HCT116 (cell line): ENCODE measurements at regions not wholly inside any gene's neighbourhood (a gene's known extent, or its start where the extent isn't known, plus 50 kb on each side); places are given as distances from the start of the nearest gene placed in this dataset.
A peak's percentile ranks its signal among the peaks of the same experiment; 100 is the strongest.

Source experiments
- ATAC-seq: fragments of 200-7000 bp; cut with Tn5 transposase; 2 replicates; pipeline ENCODE4 v1.9.1; 2020; ENCODE audit warnings: mild to moderate bottlenecking, moderate library complexity
- BruUV-seq: library from RNA; stranded (reverse); fragments of 400-500 nt; replicated peaks from 2 replicates; lab custom pipeline; 2021; lab: Mats Ljungman, UMichigan
- CTCF ChIA-PET: fragments of 300-600 bp; sonication (Branson Sonifier 250); formaldehyde crosslinking; loops from one replicate; lab custom pipeline; 2021; ENCODE audit warnings: antibody characterized with exemption; lab: Charles Lee
- POLR2A ChIA-PET: fragments of 300-600, 350-600 bp; sonication (Branson Sonifier 250); formaldehyde crosslinking; loops from one replicate; lab custom pipeline; 2021; ENCODE audit warnings: antibody characterized with exemption; lab: Charles Lee
- RAD21 ChIA-PET, 2 experiments: fragments of 300-600 bp; sonication (Branson Sonifier 250); formaldehyde crosslinking; loops; one replicate each; lab custom pipeline; 2023; ENCODE audit warnings: low total read pairs in 2 of 2; ENCODE audit not compliant: uncharacterized antibody in 2 of 2, unreplicated experiment in 2 of 2, low non-redundant PET in 1 of 2; lab: Charles Lee
- DNase-seq: peaks from one replicate; pipeline ENCODE4 v3.0.0-alpha.2; 2010; ENCODE audit warnings: low read depth, low spot score
- H2AFZ ChIP-seq: fragments of 200-600 bp; shearing (Covaris generic), sonication (generic); 2 replicates; pipeline ENCODE4 v1.6.1; 2017; ENCODE audit warnings: low read depth, mixed run types, mixed read lengths, antibody characterized with exemption, low read length; ENCODE audit not compliant: poor library complexity, severe bottlenecking
- H3K27ac ChIP-seq: 2 replicates; pipeline ENCODE4 v1.5.1; 2012; ENCODE audit warnings: low read depth, low read length
- H3K27me3 ChIP-seq: fragments of 200-600 bp; sonication (generic); 2 replicates; pipeline ENCODE4 v1.6.1; 2016; ENCODE audit warnings: mixed run types, low read length, mixed read lengths; ENCODE audit not compliant: insufficient read depth
- H3K36me3 ChIP-seq, 2 experiments: fragments of 200-500 bp in 1 of 2; fragments of 200-600 bp in 1 of 2; sonication (Bioruptor generic) in 1 of 2; sonication (generic) in 1 of 2; 2 replicates each; pipeline versions ENCODE4 v1.5.1 to v1.6.1; 2014 to 2016; ENCODE audit warnings: low read length in 2 of 2, inconsistent platforms in 1 of 2, mixed read lengths in 1 of 2, mixed run types in 1 of 2; ENCODE audit not compliant: insufficient read depth in 2 of 2, control insufficient read depth in 1 of 2
- H3K4me1 ChIP-seq, 2 experiments: fragments of 200-600 bp in 1 of 2; sonication (generic) in 1 of 2; 2 replicates each; pipeline versions ENCODE4 v1.5.1 to v1.6.1; 2012 to 2017; ENCODE audit warnings: low read length in 2 of 2, inconsistent platforms in 1 of 2, mild to moderate bottlenecking in 1 of 2, mixed read lengths in 1 of 2, mixed run types in 1 of 2, moderate library complexity in 1 of 2; ENCODE audit not compliant: insufficient read depth in 2 of 2, control insufficient read depth in 1 of 2
- H3K4me2 ChIP-seq: fragments of 200-600 bp; sonication (generic); 2 replicates; pipeline ENCODE4 v1.6.1; 2017; ENCODE audit warnings: mixed run types, low read length, mixed read lengths
- H3K4me3 ChIP-seq, 2 experiments: fragments of 200-600 bp in 1 of 2; sonication (generic) in 1 of 2; replicated peaks in 1 of 2; 2 replicates each; pipeline ENCODE4 v1.5.1; 2011 to 2016; ENCODE audit warnings: low read length in 2 of 2, control low read depth in 1 of 2, low read depth in 1 of 2, mild to moderate bottlenecking in 1 of 2, mixed read lengths in 1 of 2, mixed run types in 1 of 2
- H3K79me2 ChIP-seq: fragments of 200-600 bp; sonication (generic); 2 replicates; pipeline ENCODE4 v1.6.1; 2017; ENCODE audit warnings: mild to moderate bottlenecking, mixed run types, low read length, moderate library complexity, mixed read lengths; ENCODE audit not compliant: insufficient read depth
- H3K9ac ChIP-seq: fragments of 200-600 bp; sonication (generic); 2 replicates; pipeline ENCODE4 v1.6.1; 2016; ENCODE audit warnings: low read length, mixed read lengths
- H3K9me2 ChIP-seq: fragments of 200-600 bp; sonication (generic), shearing (Covaris generic); 2 replicates; pipeline ENCODE4 v1.6.1; 2017; ENCODE audit warnings: mixed run types, mild to moderate bottlenecking, moderate library complexity; ENCODE audit not compliant: insufficient read depth
- H3K9me3 ChIP-seq, 2 experiments: fragments of 200-500 bp in 1 of 2; fragments of 200-600 bp in 1 of 2; sonication (Bioruptor generic) in 1 of 2; sonication (generic) in 1 of 2; 2 replicates each; pipeline ENCODE4 v1.6.1; 2014 to 2017; ENCODE audit warnings: low read length in 2 of 2, mixed read lengths in 2 of 2, inconsistent platforms in 1 of 2, low read depth in 1 of 2, mild to moderate bottlenecking in 1 of 2, mixed run types in 1 of 2, moderate library complexity in 1 of 2; ENCODE audit not compliant: control insufficient read depth in 1 of 2, insufficient read depth in 1 of 2
- H4K20me1 ChIP-seq: fragments of 200-600 bp; sonication (generic), shearing (Covaris generic); 2 replicates; pipeline ENCODE4 v1.6.1; 2017; ENCODE audit warnings: mixed run types, mild to moderate bottlenecking, moderate library complexity; ENCODE audit not compliant: insufficient read depth
- CBX3 ChIP-seq: IDR thresholded peaks from 2 replicates; pipeline ENCODE4 v1.6.1; 2012; ENCODE audit warnings: low read depth
- EGR1 ChIP-seq: IDR thresholded peaks from 2 replicates; pipeline ENCODE4 v1.6.1; 2012; ENCODE audit warnings: low read depth
- ELF1 ChIP-seq: IDR thresholded peaks from 2 replicates; pipeline ENCODE4 v1.6.1; 2012; ENCODE audit warnings: low read depth, borderline replicate concordance
- EZH2 ChIP-seq: fragments of 200-600 bp; sonication (generic); IDR thresholded peaks from 2 replicates; pipeline ENCODE4 v1.6.1; 2017; ENCODE audit warnings: antibody characterized with exemption, mixed run types
- FOSL1 ChIP-seq: IDR thresholded peaks from 2 replicates; pipeline ENCODE4 v1.6.1; 2012; ENCODE audit warnings: low read depth
- JUND ChIP-seq: IDR thresholded peaks from 2 replicates; pipeline ENCODE4 v1.6.1; 2012
- POLR2A ChIP-seq: IDR thresholded peaks from 2 replicates; pipeline ENCODE4 v1.7.0; 2011; ENCODE audit warnings: borderline replicate concordance; ENCODE audit not compliant: insufficient read depth, insufficient read length; ENCODE audit errors: extremely low read depth
- POLR2AphosphoS5 ChIP-seq: IDR thresholded peaks from 2 replicates; pipeline ENCODE4 v1.6.1; 2011; ENCODE audit warnings: mild to moderate bottlenecking, low read depth, low read length, moderate library complexity
- ZFX ChIP-seq: fragments of 450-650 bp; IDR thresholded peaks from 2 replicates; pipeline ENCODE4 v1.6.1; 2017
- intact Hi-C: fragments of 100-400 bp; cut with micrococcal nuclease; formaldehyde crosslinking; loops from 2 replicates; pipeline ENCODE4 v1.10.0; 2022
- TF ChIP-seq, protein P1 (sequence below): IDR thresholded peaks from 2 replicates; pipeline ENCODE4 v1.6.1; 2012
- TF ChIP-seq, protein P2 (sequence below), 3 experiments: fragments of 200-600 bp in 1 of 3; sonication (generic) in 1 of 3; IDR thresholded peaks in 2 of 3; conservative IDR thresholded peaks in 1 of 3; 2 replicates each; pipeline ENCODE4 v1.5.1; 2012 to 2017; ENCODE audit warnings: low read depth in 2 of 3, low read length in 2 of 3, antibody characterized with exemption in 1 of 3, borderline replicate concordance in 1 of 3, control low read depth in 1 of 3, mild to moderate bottlenecking in 1 of 3, mixed read lengths in 1 of 3, mixed run types in 1 of 3, moderate library complexity in 1 of 3; ENCODE audit not compliant: insufficient read depth in 1 of 3
- TF ChIP-seq, protein P3 (sequence below): IDR thresholded peaks from 2 replicates; pipeline ENCODE4 v1.6.1; 2012; ENCODE audit warnings: low read depth

DNA sequence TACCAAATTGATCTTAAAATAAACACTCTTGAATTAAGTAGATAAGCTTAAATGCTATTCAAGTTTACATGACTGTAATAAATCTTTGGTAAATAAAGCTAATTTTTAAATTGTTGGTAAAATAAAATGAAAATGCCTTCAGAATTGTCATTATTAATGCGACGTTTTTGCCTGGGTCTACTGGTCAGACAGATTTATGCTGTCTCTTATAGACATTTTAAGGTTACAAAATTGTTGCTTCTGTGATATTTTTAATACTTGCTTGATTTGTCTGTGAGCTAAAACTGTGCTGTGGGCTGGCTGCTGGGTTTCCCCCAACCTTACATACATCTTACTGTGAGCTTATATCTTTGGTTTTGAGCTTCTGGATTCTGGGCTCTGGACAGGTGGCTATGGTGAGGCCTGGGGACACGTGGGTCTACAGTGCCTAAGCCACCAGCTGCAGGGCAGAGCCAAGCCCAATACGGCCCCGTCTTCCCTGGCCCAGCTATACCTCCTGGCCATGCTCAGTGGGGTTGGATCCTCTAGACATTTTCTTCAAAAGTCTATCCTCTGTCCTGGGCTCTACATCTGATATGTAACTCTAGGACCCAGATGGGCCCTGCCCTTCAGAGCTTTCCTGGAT, 81.4 kb downstream of the ETS2 start:
- ChIA-PET POLR2A (no interaction called here), CTCF (no interaction called here), RAD21 (no interaction called here)
- TF ChIP-seq POLR2A = no peak
- TF ChIP-seq JUND = no peak
- TF ChIP-seq, protein P1, sequence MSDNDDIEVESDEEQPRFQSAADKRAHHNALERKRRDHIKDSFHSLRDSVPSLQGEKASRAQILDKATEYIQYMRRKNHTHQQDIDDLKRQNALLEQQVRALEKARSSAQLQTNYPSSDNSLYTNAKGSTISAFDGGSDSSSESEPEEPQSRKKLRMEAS = no peak
- peak; percentile 62; the same call in 1 of the 2 replicates for TF ChIP-seq CBX3
- TF ChIP-seq POLR2AphosphoS5 = no peak
- TF ChIP-seq, protein P2, sequence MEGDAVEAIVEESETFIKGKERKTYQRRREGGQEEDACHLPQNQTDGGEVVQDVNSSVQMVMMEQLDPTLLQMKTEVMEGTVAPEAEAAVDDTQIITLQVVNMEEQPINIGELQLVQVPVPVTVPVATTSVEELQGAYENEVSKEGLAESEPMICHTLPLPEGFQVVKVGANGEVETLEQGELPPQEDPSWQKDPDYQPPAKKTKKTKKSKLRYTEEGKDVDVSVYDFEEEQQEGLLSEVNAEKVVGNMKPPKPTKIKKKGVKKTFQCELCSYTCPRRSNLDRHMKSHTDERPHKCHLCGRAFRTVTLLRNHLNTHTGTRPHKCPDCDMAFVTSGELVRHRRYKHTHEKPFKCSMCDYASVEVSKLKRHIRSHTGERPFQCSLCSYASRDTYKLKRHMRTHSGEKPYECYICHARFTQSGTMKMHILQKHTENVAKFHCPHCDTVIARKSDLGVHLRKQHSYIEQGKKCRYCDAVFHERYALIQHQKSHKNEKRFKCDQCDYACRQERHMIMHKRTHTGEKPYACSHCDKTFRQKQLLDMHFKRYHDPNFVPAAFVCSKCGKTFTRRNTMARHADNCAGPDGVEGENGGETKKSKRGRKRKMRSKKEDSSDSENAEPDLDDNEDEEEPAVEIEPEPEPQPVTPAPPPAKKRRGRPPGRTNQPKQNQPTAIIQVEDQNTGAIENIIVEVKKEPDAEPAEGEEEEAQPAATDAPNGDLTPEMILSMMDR (IDR thresholded peaks at IDR 0.05 in 2 of 3, conservative IDR thresholded peaks at IDR 0.05 in 1 of 3; ENCODE audit: borderline replicate concordance in 1 of 3, insufficient read depth in 1 of 3, low read depth in 2 of 3, low read length in 2 of 3) = no peak
- Histone ChIP-seq H3K4me2 (no peak overlapping the region), H3K4me3 (no peak overlapping the region), H3K36me3 (no peaks in the 10 kb centered on the region), H3K79me2 (no peaks in the 10 kb centered on the region), H3K9ac (no peak overlapping the region), H3K27me3 (no peaks in the 10 kb centered on the region), H3K9me2 (no peaks in the 10 kb centered on the region), H3K27ac (no peak overlapping the region), H3K4me1 (no peaks in the 10 kb centered on the region), H4K20me1 (no peaks in the 10 kb centered on the region), H3K9me3 (peaks cover 6 to 12% of the 10 kb centered on the region in 2 experiments; a peak in 2 of 4 replicates), H2AFZ (no peak overlapping the region)
- DNase-seq (no peak), ATAC-seq (no peak)
- intact Hi-C loops = no loop called here
- BruUV-seq = no TSS peak

DNA sequence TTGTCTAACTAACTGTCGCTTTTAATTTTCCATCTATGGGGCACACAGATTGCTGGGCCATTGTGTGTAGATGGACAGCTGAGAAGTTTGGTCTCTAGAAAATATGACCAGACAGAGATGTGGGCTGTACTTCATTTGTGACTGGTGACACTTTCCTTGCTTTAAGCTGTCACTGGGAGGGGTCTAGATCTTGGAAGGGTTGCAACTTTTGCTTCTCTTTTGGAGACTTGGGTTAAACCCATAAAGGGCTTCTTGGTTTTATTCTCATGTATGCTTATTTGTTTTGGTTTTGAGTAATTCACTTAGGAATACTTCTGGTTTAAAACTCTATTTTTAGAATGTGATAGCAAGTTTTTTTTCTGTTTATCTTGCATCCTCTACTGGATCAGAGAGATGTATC, 80.2 kb downstream of the ETS2 start:
- Histone ChIP-seq H3K27me3 (no peaks in the 10 kb centered on the region), H3K27ac (no peak overlapping the region), H3K9ac (no peak overlapping the region), H3K4me3 (no peak overlapping the region), H4K20me1 (no peaks in the 10 kb centered on the region), H3K4me2 (no peak overlapping the region), H3K79me2 (no peaks in the 10 kb centered on the region), H3K9me2 (no peaks in the 10 kb centered on the region), H2AFZ (no peak overlapping the region), H3K4me1 (no peaks in the 10 kb centered on the region), H3K36me3 (no peaks in the 10 kb centered on the region), H3K9me3 (peaks cover 6 to 12% of the 10 kb centered on the region in 2 experiments; a peak in 2 of 4 replicates)
- ChIA-PET POLR2A (no interaction called here), CTCF (no interaction called here), RAD21 (no interaction called here)
- ATAC-seq = no peak
- no TSS peak for BruUV-seq
- no peak for DNase-seq
- intact Hi-C loops = no loop called here
- TF ChIP-seq EZH2 (no peak), ELF1 (no peak), ZFX (no peak), FOSL1 (no peak), EGR1 (no peak), JUND (no peak)
- TF ChIP-seq, protein P3, sequence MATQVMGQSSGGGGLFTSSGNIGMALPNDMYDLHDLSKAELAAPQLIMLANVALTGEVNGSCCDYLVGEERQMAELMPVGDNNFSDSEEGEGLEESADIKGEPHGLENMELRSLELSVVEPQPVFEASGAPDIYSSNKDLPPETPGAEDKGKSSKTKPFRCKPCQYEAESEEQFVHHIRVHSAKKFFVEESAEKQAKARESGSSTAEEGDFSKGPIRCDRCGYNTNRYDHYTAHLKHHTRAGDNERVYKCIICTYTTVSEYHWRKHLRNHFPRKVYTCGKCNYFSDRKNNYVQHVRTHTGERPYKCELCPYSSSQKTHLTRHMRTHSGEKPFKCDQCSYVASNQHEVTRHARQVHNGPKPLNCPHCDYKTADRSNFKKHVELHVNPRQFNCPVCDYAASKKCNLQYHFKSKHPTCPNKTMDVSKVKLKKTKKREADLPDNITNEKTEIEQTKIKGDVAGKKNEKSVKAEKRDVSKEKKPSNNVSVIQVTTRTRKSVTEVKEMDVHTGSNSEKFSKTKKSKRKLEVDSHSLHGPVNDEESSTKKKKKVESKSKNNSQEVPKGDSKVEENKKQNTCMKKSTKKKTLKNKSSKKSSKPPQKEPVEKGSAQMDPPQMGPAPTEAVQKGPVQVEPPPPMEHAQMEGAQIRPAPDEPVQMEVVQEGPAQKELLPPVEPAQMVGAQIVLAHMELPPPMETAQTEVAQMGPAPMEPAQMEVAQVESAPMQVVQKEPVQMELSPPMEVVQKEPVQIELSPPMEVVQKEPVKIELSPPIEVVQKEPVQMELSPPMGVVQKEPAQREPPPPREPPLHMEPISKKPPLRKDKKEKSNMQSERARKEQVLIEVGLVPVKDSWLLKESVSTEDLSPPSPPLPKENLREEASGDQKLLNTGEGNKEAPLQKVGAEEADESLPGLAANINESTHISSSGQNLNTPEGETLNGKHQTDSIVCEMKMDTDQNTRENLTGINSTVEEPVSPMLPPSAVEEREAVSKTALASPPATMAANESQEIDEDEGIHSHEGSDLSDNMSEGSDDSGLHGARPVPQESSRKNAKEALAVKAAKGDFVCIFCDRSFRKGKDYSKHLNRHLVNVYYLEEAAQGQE = no peak
- TF ChIP-seq, protein P2 (IDR thresholded peaks at IDR 0.05 in 2 of 3, conservative IDR thresholded peaks at IDR 0.05 in 1 of 3; ENCODE audit: borderline replicate concordance in 1 of 3, insufficient read depth in 1 of 3, low read depth in 2 of 3, low read length in 2 of 3) = no peak
